ENCODE measurements at regions not wholly inside any gene's neighbourhood (a gene's known extent, or its start where the extent isn't known, plus 50 kb on each side); places are given as distances from the start of the nearest gene placed in this dataset.

GRCh38 chr2:15803543-15804245 lies 136.7 kb upstream of the MYCN start:
- intact Hi-C loops (cut with DNase I), result no loop called here
- Histone ChIP-seq H3K4me1 (no peaks in the 10 kb centered on the region), H3K9me3 (no peaks in the 10 kb centered on the region), H3K27ac (no peak overlapping the region), H3K36me3 (replicated peaks in 1 of 2; ENCODE audit: insufficient read depth in 1 of 2, low read depth in 2 of 2) (no peaks in the 10 kb centered on the region), H3K4me3 (no peak overlapping the region), H3K27me3 (no peaks in the 10 kb centered on the region)
- no peak for ATAC-seq
- no peak for TF ChIP-seq POLR2A (IDR thresholded peaks at IDR 0.05)
- no peak for TF ChIP-seq CTCF (IDR thresholded peaks at IDR 0.05)
- WGBS, 2 donors, result 77 to 82% methylated on average over 12 of the region's 12 CpGs
- no peak for DNase-seq

GRCh38 chr2:15804246-15804619 lies 136.1 kb upstream of the MYCN start:
- Histone ChIP-seq H3K4me1 (no peaks in the 10 kb centered on the region), H3K27ac (no peak overlapping the region), H3K9me3 (no peaks in the 10 kb centered on the region), H3K36me3 (replicated peaks in 1 of 2; ENCODE audit: insufficient read depth in 1 of 2, low read depth in 2 of 2) (no peaks in the 10 kb centered on the region), H3K4me3 (no peak overlapping the region), H3K27me3 (no peaks in the 10 kb centered on the region)
- DNase-seq, result no peak
- intact Hi-C loops (cut with DNase I), result no loop called here
- no peak for TF ChIP-seq CTCF (IDR thresholded peaks at IDR 0.05)
- no peak for TF ChIP-seq POLR2A (IDR thresholded peaks at IDR 0.05)
- no peak for ATAC-seq
- 89 to 100% methylated on average over 1 of the region's 1 CpG for whole genome bisulfite sequencing, 2 donors

- Histone ChIP-seq H3K27me3 (no peaks in the 10 kb centered on the region), H3K36me3 (replicated peaks in 1 of 2; ENCODE audit: insufficient read depth in 1 of 2, low read depth in 2 of 2) (no peaks in the 10 kb centered on the region), H3K27ac (no peak overlapping the region), H3K9me3 (no peaks in the 10 kb centered on the region), H3K4me1 (no peaks in the 10 kb centered on the region), H3K4me3 (no peak overlapping the region)
- ATAC-seq (no peak), DNase-seq (no peak)
- 97% methylated on average over 2 of the region's 2 CpGs for WGBS, 2 donors
- TF ChIP-seq POLR2A (IDR thresholded peaks at IDR 0.05) (no peak), CTCF (IDR thresholded peaks at IDR 0.05) (no peak)
- intact Hi-C loops (cut with DNase I), result no loop called here
These were observed 135.7 kb upstream of the MYCN start for GRCh38 chr2:15804691-15805090.

GRCh38 chr2:15805206-15805605 lies 135.1 kb upstream of the MYCN start:
- intact Hi-C loops (cut with DNase I), result no loop called here
- DNase-seq (no peak), ATAC-seq (no peak)
- Histone ChIP-seq H3K27me3 (no peaks in the 10 kb centered on the region), H3K4me3 (no peak overlapping the region), H3K36me3 (replicated peaks in 1 of 2; ENCODE audit: insufficient read depth in 1 of 2, low read depth in 2 of 2) (no peaks in the 10 kb centered on the region), H3K27ac (no peak overlapping the region), H3K4me1 (no peaks in the 10 kb centered on the region), H3K9me3 (no peaks in the 10 kb centered on the region)
- WGBS, 2 donors, result 72 to 73% methylated on average over 2 of the region's 2 CpGs
- TF ChIP-seq POLR2A (IDR thresholded peaks at IDR 0.05) (no peak), CTCF (IDR thresholded peaks at IDR 0.05) (no peak)

- H3K27me3 ChIP-seq, result no peaks in the 10 kb centered on the region
- DNase-seq (no peak), ATAC-seq (no peak)
- WGBS, 2 donors, result 45 to 64% methylated on average over 4 of the region's 4 CpGs
- intact Hi-C loops (cut with DNase I), result no loop called here
- no peaks in the 10 kb centered on the region for H3K9me3 ChIP-seq
- H3K4me3 ChIP-seq, result no peak overlapping the region
- no peaks in the 10 kb centered on the region for H3K4me1 ChIP-seq
- no peak overlapping the region for H3K27ac ChIP-seq
- TF ChIP-seq CTCF (IDR thresholded peaks at IDR 0.05), result no peak
- no peak for TF ChIP-seq POLR2A (IDR thresholded peaks at IDR 0.05)
- no peaks in the 10 kb centered on the region for H3K36me3 ChIP-seq (replicated peaks in 1 of 2; ENCODE audit: insufficient read depth in 1 of 2, low read depth in 2 of 2)
These were observed 134.6 kb upstream of the MYCN start for GRCh38 chr2:15805772-15806171.

Measured in body of pancreas (tissue), 4 donors.